ENCODE measurements at regions not wholly inside any gene's neighbourhood (a gene's known extent, or its start where the extent isn't known, plus 50 kb on each side); places are given as distances from the start of the nearest gene placed in this dataset.

DNA sequence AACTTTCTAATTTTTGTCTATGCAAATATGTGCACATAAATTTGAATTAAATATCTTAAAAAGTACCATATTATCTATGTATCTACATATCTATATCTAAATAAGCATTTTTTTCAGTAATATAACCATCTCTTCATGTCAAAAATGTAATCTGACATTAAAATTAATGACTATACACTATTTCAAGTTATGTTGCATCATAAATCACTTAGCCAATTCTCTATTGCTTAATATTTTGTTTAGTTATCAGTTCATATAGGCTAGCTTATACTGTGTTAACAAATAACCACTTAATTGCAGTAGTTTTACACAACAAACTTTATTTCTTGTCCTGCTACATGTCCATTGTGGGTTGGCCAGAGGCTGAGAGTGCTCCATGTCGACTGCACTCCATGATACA, 360.8 kb downstream of the EPM2A start:
- DNase-seq = no peak

- DNase-seq = no peak
These were observed 359.8 kb downstream of the EPM2A start for GRCh38 chr6:145375502-145375901.

DNA sequence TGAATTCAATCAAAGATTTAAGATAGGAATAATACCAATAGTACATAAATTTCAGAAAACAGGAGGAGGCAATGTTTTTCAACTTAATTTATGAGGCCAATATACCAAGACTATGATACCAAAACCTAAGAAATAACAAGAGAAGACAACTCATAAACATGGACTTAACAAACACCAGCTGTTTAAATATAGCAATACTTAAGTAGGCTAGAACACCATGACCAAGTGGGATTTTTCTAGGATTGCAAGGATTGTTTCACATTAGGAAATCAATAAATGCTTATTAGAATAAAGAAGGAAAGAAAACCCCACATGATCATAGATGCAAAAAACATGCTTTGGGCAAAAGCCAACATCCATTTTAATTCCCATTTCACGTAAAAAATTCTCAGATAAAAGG, 355.1 kb downstream of the EPM2A start:
- DNase-seq = no peak

DNA sequence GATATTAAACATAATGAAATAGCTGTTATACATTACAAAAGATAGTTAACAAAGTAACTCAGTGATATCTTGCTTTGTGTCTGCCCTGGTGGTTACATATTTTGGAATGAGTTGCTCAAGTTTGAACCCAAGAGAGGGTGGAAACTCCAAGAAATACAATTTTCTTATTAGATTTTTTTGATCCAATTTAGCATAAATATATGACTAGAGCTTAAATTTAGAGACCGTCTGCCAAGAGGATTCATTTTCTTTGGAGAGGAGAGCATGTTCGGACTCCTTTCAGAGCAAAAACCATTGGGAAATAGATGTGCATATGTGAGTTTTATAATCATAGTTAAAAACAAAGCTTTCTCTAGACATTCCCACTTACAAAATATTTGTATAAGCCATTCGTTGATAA, 353.4 kb downstream of the EPM2A start:
- DNase-seq = no peak

DNA sequence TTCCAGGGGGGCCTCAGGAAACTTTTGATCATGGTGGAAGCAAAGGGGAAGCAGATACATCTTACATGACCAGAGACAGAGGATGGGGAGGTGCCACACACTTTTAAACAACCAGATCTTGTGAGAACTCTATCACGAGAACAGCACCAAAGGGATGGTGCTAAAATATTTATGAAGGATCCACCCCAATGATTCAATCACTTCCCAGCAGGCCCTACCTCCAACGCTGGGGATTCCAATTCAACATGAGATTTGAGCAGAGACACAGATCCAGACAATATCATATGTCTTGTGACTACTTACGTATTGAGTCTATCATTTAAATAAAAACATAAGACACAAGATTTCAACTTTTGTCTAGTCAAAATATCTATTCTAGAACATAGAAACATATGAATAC, 351.9 kb downstream of the EPM2A start:
- no peak for DNase-seq

DNA sequence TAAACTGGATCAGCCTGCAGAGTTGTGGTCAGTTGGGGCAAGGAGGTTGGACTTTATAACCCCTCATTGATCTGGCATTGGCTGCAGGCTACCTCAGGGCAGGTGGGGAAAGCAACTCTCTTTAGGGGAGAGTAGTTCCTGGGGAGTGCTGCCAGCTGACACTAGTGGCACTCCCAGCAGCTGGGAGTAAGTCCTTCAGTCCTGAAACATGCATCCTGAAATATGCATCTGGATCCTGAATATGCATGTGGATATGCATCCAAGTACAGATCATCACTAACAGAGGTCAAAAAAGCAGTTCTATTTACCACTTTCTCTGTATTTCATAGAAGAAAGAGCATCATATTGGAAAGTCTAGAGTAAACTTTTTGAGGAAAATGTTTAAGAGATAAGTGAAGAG, 350.8 kb downstream of the EPM2A start:
- no peak for DNase-seq

DNA sequence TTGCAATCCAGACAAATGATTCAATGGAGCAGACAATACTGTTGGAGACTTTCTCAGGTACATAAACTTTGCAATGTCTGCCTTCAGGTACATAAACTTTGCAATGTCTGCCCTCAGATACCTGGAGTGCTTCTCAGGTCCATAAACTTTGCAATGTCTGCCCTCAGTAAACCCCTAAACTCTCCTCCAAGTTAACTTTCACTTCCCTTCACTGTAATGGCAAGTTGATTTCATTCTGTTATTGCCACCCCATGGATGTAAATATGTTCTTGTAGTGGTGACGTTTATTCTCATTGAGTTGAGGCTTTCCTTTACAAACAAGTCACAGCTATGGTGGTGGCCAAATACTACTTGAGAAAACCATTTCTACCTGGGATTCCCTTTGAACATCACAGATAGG, 338.8 kb downstream of the EPM2A start:
- DNase-seq = no peak

DNA sequence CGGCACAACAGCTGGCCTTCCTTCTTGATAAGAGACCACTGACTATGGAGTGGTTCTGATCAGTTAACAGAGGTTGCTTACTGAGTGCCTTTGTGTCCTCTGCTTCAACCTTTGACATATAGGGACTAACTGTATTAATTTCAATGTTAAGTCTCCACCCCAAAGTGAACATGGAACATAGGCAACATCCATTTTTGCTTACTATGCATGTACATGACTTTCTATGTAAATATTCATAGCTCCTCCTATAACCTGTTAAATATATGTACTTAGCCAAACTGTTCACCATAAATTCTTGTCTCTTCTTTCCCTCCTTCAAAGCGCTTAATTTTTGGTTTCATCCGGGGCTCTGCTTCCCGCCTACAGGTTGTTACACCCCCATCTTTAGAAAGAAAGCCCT, 334.8 kb downstream of the EPM2A start:
- no peak for DNase-seq

DNA sequence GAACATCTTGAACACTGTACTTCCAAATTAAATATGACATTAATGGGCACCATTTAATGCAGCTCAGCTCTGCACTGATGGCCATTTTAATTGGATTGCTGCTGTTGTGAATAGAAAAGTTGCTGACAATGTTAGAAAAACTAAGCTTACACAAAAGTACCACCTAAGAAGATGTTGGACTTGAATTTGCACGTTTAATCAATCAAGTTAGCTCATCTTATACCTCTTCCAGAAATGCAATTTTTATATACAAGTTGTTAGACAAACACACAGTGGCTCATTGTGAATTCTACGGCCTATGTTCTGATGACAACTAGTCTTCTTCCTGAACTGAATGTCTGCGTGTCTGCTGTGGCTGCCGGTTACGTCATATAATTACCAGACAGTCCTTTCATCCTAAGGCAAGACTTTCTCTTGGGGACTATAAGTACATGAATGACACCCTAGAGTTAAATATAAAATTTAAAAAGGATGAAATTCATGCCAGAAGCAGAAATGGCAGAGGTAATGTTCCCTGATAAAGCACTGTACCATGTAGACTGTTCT, 330.2 kb downstream of the EPM2A start:
- no peak for DNase-seq

GRCh38 chr6:145406783-145407182, 328.5 kb downstream of the EPM2A start:
- DNase-seq = no peak

- no peak for DNase-seq
These were observed 319.7 kb downstream of the EPM2A start for GRCh38 chr6:145415616-145416015.

DNA sequence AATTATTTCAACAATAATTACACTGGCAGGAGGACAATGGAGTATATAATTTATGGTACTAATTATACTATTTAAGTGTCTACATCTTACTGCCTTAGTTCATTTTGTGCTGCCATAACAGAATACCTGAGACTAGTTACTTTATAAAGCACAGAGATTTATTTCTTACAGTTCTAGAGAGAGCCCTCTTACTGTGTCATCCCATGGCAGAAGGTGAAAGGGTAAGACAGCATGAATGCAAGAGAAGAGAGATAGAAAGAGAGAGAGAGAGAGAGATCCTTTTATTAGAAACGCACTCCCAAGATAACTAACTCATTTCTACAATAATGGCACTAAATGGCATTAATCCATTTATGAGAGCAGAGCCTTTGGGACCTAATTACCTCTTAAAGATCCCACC, 314.7 kb downstream of the EPM2A start:
- DNase-seq = no peak

GRCh38 chr6:145423936-145424335, 311.4 kb downstream of the EPM2A start:
- DNase-seq = no peak

- no peak for DNase-seq
These were observed 308.1 kb downstream of the EPM2A start for GRCh38 chr6:145427232-145427631.

- DNase-seq = no peak
These were observed 306.6 kb downstream of the EPM2A start for GRCh38 chr6:145428706-145429105.

- no peak for DNase-seq
These were observed 293.2 kb downstream of the EPM2A start for GRCh38 chr6:145442110-145442509.

DNA sequence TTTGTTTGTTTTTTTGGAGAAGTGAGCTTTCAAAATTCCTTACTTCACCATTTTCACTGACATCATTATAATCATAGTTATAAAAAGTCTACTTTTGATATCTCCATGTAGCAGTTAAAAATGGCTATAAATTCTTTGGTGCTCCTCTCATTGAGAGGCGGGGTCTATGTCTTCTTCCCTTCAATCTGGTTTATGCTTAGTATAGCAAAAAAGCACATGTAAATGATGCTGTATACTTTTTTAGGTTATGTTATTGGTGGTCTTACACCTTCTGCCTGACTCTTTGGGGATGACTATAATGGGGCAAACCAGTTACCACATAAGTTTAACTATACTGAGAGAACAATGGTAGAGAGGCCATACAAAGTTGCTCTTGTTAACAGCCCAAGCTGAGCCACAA, 289.6 kb downstream of the EPM2A start:
- no peak for DNase-seq

GRCh38 chr6:145451029-145451428, 284.3 kb downstream of the EPM2A start:
- DNase-seq = no peak

GRCh38 chr6:145453376-145453775, 281.9 kb downstream of the EPM2A start:
- no peak for DNase-seq

DNA sequence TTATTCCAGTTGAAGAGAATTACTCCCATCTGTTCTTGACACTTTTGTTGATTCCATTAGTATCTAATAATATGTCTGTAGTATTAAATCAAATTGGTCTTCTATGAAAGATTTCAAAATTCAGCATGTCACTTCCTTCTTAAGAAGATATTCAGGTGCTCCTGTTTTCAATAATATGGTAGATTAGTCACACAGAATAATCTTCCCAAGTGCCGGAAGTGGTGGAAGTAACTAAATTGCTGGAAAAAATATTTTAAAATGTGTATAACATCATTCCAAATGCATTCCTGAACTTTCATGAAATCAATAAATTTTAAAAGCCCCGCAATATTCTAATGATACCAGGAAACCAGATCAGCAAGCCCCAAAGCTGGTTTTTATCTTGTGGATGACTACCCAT, 281.3 kb downstream of the EPM2A start:
- DNase-seq = no peak

DNA sequence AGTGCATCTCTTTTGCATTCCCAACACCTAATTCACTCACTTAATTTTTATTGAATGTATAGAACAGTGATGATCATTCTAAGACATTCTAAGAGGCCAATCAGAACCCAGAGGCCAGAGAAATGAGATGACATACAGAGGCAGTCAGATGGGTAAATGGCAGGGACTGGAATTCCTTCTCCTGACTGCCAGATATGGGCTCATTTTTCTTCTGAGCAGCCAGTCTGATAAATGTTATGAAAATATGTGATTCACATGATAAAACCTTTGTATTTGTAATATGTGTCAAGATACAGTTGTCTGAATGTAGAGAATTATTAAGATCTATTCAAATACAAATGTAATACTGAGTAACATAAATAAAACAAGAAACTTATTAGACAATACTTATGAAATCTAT, 277.8 kb downstream of the EPM2A start:
- no peak for DNase-seq

DNA sequence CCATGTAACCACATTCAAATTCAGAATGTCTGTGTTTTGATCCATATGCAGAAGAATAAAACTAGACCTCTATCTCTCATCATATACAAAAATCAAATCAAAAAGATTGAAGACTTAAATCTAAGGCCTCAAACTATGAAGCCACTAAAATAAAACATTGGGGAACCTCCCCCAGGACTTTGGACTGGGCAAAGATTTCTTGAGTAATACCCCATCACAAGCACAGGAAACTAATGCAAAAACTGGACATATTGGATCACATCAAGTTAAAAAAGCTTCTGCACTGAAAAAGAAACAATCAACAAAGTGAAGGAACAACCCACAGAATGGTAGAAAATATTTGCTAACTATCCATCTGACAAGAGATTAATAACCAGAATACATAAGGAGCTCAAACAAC, 266.8 kb downstream of the EPM2A start:
- no peak for DNase-seq

DNA sequence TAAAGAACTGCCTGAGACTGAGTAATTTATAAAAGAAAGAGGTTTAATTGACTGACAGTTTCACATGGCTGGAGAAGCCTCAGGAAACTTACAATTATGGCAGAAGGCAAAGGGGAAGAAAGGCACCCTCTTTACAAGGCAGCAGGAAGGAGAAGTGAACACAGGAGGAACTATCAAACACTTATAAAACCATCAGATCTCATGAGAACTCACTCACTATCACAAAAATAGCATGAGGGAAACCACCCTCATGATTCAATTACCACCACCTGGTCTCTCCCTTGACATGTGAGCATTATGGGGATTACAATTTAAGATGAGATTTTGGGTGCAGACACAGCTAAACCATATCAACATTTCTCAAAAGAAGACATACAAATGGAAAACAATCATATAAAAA, 266.3 kb downstream of the EPM2A start:
- no peak for DNase-seq

DNA sequence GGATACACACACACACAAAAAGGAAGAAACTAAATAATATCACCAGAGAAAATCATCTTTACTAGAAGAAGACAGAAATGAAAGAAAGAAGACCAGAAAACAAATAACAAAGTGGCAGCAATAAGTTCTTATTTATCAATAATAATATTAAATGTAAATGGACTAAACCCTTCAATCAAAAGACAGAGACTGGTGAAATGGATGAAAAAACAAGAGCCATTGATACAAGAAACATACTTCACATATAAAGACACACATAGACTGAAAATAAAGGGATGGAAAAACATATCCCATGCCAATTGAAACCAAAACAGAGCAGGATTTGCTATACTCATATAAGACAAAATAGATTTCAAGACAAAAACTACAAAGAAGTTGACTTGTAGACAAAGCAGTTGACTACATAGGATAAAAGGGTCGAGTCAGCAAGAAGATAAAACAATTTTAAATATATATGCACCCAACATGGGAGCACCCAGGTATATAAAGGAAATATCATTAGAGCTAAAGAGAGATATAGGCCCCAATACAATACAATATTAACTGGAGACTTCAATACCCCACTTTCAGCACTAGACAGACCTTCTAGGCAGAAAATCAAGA, 259.4 kb downstream of the EPM2A start:
- no peak for DNase-seq

GRCh38 chr6:145480024-145480423, 255.3 kb downstream of the EPM2A start:
- DNase-seq = no peak
